Hepatocyte (in vitro differentiated cells): ENCODE measurements at regions not wholly inside any gene's neighbourhood (a gene's known extent, or its start where the extent isn't known, plus 50 kb on each side); places are given as distances from the start of the nearest gene placed in this dataset.

Experiments
- DNase-seq: peaks from one replicate; pipeline ENCODE4 v3.0.0-alpha.2; 2016; ENCODE audit warnings: low spot score
- H2AFZ ChIP-seq: fragments of 200-600 bp; sonication (generic); 2 replicates; pipeline ENCODE4 v1.6.0; 2016; ENCODE audit warnings: antibody characterized with exemption, mild to moderate bottlenecking
- H3K27ac ChIP-seq: fragments of 200-600 bp; sonication (generic); 2 replicates; pipeline ENCODE4 v1.5.1; 2016; ENCODE audit warnings: mild to moderate bottlenecking
- H3K27me3 ChIP-seq: fragments of 200-600 bp; sonication (generic); 2 replicates; pipeline ENCODE4 v1.6.1; 2016
- H3K36me3 ChIP-seq: fragments of 200-600 bp; sonication (generic); replicated peaks from 2 replicates; pipeline ENCODE4 v1.5.1; 2016; ENCODE audit warnings: low read depth; ENCODE audit not compliant: insufficient read depth
- H3K4me1 ChIP-seq: fragments of 200-600 bp; sonication (generic); 2 replicates; pipeline ENCODE4 v1.5.1; 2016; ENCODE audit warnings: mild to moderate bottlenecking, moderate library complexity; ENCODE audit not compliant: insufficient read depth
- H3K4me2 ChIP-seq: fragments of 200-600 bp; sonication (generic); 2 replicates; pipeline ENCODE4 v1.6.0; 2016
- H3K4me3 ChIP-seq: fragments of 200-600 bp; sonication (generic); 2 replicates; pipeline ENCODE4 v1.5.1; 2016; ENCODE audit warnings: mild to moderate bottlenecking
- H3K79me2 ChIP-seq: fragments of 200-600 bp; sonication (generic); 2 replicates; pipeline ENCODE4 v1.6.0; 2017; ENCODE audit warnings: mild to moderate bottlenecking
- H3K9me2 ChIP-seq: fragments of 200-600 bp; sonication (generic); replicated peaks from 2 replicates; pipeline ENCODE4 v1.6.0; 2017; ENCODE audit warnings: mild to moderate bottlenecking; ENCODE audit not compliant: insufficient read depth
- H3K9me3 ChIP-seq: fragments of 200-600 bp; sonication (generic); 2 replicates; pipeline ENCODE4 v1.5.1; 2016; ENCODE audit warnings: low read depth, mild to moderate bottlenecking
- H4K20me1 ChIP-seq: fragments of 200-600 bp; sonication (generic); 2 replicates; pipeline ENCODE4 v1.6.0; 2016; ENCODE audit warnings: mild to moderate bottlenecking; ENCODE audit not compliant: insufficient read depth, poor library complexity, severe bottlenecking
- EZH2 ChIP-seq: fragments of 200-600 bp; sonication (generic); IDR thresholded peaks from 2 replicates; pipeline ENCODE4 v1.6.1; 2016; ENCODE audit warnings: antibody characterized with exemption, mild to moderate bottlenecking, borderline replicate concordance
- EZH2phosphoT487 ChIP-seq: fragments of 200-600 bp; sonication (generic); IDR thresholded peaks from one replicate; pipeline ENCODE4 v1.6.1; 2018; ENCODE audit warnings: antibody characterized with exemption, mild to moderate bottlenecking, low read depth, moderate library complexity; ENCODE audit not compliant: unreplicated experiment, severe bottlenecking
- WGBS: methylation state at CpG from one replicate; pipeline ENCODE4 v1.1.6; 2016; ENCODE audit warnings: low lambda C conversion rate; ENCODE audit errors: missing lambda C conversion rate; 5-methylcytosine and 5-hydroxymethylcytosine counted together
- TF ChIP-seq, protein P1 (sequence below): fragments of 200-600 bp; sonication (generic); IDR thresholded peaks from 2 replicates; pipeline ENCODE4 v1.5.1; 2016; ENCODE audit warnings: antibody characterized with exemption, mild to moderate bottlenecking; ENCODE audit not compliant: poor library complexity

DNA sequence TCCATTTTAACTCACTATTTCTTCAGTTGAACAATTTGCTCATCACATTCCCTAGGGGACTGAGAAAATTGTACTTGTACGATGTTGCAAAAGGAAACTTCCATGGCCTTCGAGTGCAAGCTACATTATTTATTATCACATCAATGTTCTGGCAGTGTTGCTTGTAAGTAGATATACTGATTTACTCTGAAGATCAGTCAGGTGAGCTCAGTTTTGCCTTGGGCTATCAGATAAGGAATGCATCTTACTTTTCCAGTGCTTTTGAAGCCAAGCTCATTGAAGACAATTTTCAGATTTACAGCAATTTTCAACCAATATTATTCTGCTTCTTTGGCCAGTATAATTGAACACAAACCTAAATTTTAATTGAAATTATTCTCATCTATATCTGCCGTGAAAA lies 1296.9 kb downstream of the RAPGEF2 start:
- H3K27me3 ChIP-seq: no peaks in the 10 kb centered on the region
- 60% methylated on average over 3 of the region's 3 CpGs for WGBS
- no peaks in the 10 kb centered on the region for H3K79me2 ChIP-seq
- H3K27ac ChIP-seq: no peak overlapping the region
- H3K9me3 ChIP-seq: no peaks in the 10 kb centered on the region
- no peak overlapping the region for H3K4me2 ChIP-seq
- H3K36me3 ChIP-seq: no peaks in the 10 kb centered on the region
- no peak for DNase-seq
- TF ChIP-seq EZH2phosphoT487 (no peak), EZH2 (no peak)
- TF ChIP-seq, protein P1, sequence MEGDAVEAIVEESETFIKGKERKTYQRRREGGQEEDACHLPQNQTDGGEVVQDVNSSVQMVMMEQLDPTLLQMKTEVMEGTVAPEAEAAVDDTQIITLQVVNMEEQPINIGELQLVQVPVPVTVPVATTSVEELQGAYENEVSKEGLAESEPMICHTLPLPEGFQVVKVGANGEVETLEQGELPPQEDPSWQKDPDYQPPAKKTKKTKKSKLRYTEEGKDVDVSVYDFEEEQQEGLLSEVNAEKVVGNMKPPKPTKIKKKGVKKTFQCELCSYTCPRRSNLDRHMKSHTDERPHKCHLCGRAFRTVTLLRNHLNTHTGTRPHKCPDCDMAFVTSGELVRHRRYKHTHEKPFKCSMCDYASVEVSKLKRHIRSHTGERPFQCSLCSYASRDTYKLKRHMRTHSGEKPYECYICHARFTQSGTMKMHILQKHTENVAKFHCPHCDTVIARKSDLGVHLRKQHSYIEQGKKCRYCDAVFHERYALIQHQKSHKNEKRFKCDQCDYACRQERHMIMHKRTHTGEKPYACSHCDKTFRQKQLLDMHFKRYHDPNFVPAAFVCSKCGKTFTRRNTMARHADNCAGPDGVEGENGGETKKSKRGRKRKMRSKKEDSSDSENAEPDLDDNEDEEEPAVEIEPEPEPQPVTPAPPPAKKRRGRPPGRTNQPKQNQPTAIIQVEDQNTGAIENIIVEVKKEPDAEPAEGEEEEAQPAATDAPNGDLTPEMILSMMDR: no peak
- H4K20me1 ChIP-seq: no peaks in the 10 kb centered on the region
- H3K4me3 ChIP-seq: no peak overlapping the region
- no peak overlapping the region for H2AFZ ChIP-seq
- H3K4me1 ChIP-seq: no peaks in the 10 kb centered on the region
- no peaks in the 10 kb centered on the region for H3K9me2 ChIP-seq

- no peaks in the 10 kb centered on the region for H3K9me2 ChIP-seq
- H2AFZ ChIP-seq: no peak overlapping the region
- no peak overlapping the region for H3K4me3 ChIP-seq
- H4K20me1 ChIP-seq: no peaks in the 10 kb centered on the region
- H3K36me3 ChIP-seq: no peaks in the 10 kb centered on the region
- no peaks in the 10 kb centered on the region for H3K4me1 ChIP-seq
- H3K27ac ChIP-seq: no peak overlapping the region
- no peaks in the 10 kb centered on the region for H3K27me3 ChIP-seq
- H3K9me3 ChIP-seq: no peaks in the 10 kb centered on the region
- H3K4me2 ChIP-seq: no peak overlapping the region
- no peaks in the 10 kb centered on the region for H3K79me2 ChIP-seq
- 83% methylated on average over 2 of the region's 2 CpGs for WGBS
- no peak for DNase-seq
- no peak for TF ChIP-seq EZH2
- TF ChIP-seq EZH2phosphoT487: no peak
- TF ChIP-seq, protein P1: no peak
Measured at GRCh38 chr4:160403081-160403480, 1300.2 kb downstream of the RAPGEF2 start.

GRCh38 chr4:160406263-160406825 lies 1303.5 kb downstream of the RAPGEF2 start:
- no peak overlapping the region for H3K4me3 ChIP-seq
- H2AFZ ChIP-seq: no peak overlapping the region
- H3K27me3 ChIP-seq: no peaks in the 10 kb centered on the region
- no peak overlapping the region for H3K4me2 ChIP-seq
- H3K4me1 ChIP-seq: no peaks in the 10 kb centered on the region
- no peak overlapping the region for H3K27ac ChIP-seq
- H3K9me2 ChIP-seq: no peaks in the 10 kb centered on the region
- no peaks in the 10 kb centered on the region for H3K36me3 ChIP-seq
- 82% methylated on average over 5 of the region's 5 CpGs for WGBS
- H3K9me3 ChIP-seq: no peaks in the 10 kb centered on the region
- no peaks in the 10 kb centered on the region for H4K20me1 ChIP-seq
- DNase-seq: no peak
- H3K79me2 ChIP-seq: no peaks in the 10 kb centered on the region
- TF ChIP-seq EZH2: no peak
- TF ChIP-seq, protein P1: no peak
- no peak for TF ChIP-seq EZH2phosphoT487
